Left hindlimb (tissue), 1 donor: ENCODE measurements at regions not wholly inside any gene's neighbourhood (a gene's known extent, or its start where the extent isn't known, plus 50 kb on each side); places are given as distances from the start of the nearest gene placed in this dataset.

Source experiments
- DNase-seq: peaks from one replicate; pipeline ENCODE4 v3.0.0-alpha.2; 2018

GRCh38 chr14:101707068-101707842 is 54.3 kb upstream of the PPP2R5C start:
- DNase-seq, result peak; percentile 57

GRCh38 chr14:101707863-101708620 is 53.5 kb upstream of the PPP2R5C start:
- no peak for DNase-seq

GRCh38 chr14:101708853-101709532 is 52.5 kb upstream of the PPP2R5C start:
- DNase-seq, result no peak

GRCh38 chr14:101709533-101709881 is 52.0 kb upstream of the PPP2R5C start:
- DNase-seq, result no peak

- no peak for DNase-seq
Measured at GRCh38 chr14:101709962-101710931, 51.3 kb upstream of the PPP2R5C start.

GRCh38 chr14:101711041-101711856 is 50.3 kb upstream of the PPP2R5C start:
- DNase-seq, result no peak
